Karpas-422 (cell line): ENCODE measurements at regions not wholly inside any gene's neighbourhood (a gene's known extent, or its start where the extent isn't known, plus 50 kb on each side); places are given as distances from the start of the nearest gene placed in this dataset.
"Not testable (repeated sequence)": the region's sequence is repeated elsewhere in the genome, so short reads cannot be mapped to it uniquely, and the experiment has no call there.

Source experiments
- DNase-seq: peaks from one replicate; pipeline ENCODE4 v3.0.0-alpha.2; 2015
- H2AFZ ChIP-seq: fragments of 200-600 bp; sonication (generic); 2 replicates; pipeline ENCODE4 v1.6.1; 2014; ENCODE audit warnings: antibody characterized with exemption, low read length, mixed read lengths
- H3K27ac ChIP-seq: fragments of 200-600 bp; sonication (generic); 2 replicates; pipeline ENCODE4 v1.5.1; 2014; ENCODE audit warnings: mild to moderate bottlenecking, low read length, moderate library complexity
- H3K27me3 ChIP-seq: fragments of 200-600 bp; sonication (generic); 2 replicates; pipeline ENCODE4 v1.6.1; 2014; ENCODE audit warnings: low read length, mixed read lengths
- H3K36me3 ChIP-seq: fragments of 200-600 bp; sonication (generic); 2 replicates; pipeline ENCODE4 v1.6.1; 2014; ENCODE audit warnings: low read length, mixed read lengths; ENCODE audit not compliant: insufficient read depth
- H3K4me1 ChIP-seq: fragments of 200-600 bp; sonication (generic); 2 replicates; pipeline ENCODE4 v1.6.1; 2014; ENCODE audit warnings: mild to moderate bottlenecking, low read length, mixed read lengths
- H3K4me2 ChIP-seq: fragments of 200-600 bp; sonication (generic); 2 replicates; pipeline ENCODE4 v1.6.1; 2014; ENCODE audit warnings: low read length, low read depth, mild to moderate bottlenecking; ENCODE audit not compliant: poor library complexity, severe bottlenecking
- H3K4me3 ChIP-seq: fragments of 200-600 bp; sonication (generic); 2 replicates; pipeline ENCODE4 v1.5.1; 2014; ENCODE audit warnings: mild to moderate bottlenecking, antibody characterized with exemption, low read length, mixed read lengths
- H3K79me2 ChIP-seq: fragments of 200-600 bp; sonication (generic); 2 replicates; pipeline ENCODE4 v1.6.1; 2014; ENCODE audit warnings: mild to moderate bottlenecking, low read length, mixed read lengths
- H3K9ac ChIP-seq: fragments of 200-600 bp; sonication (generic); 2 replicates; pipeline ENCODE4 v1.6.0; 2014; ENCODE audit warnings: low read length
- H3K9me2 ChIP-seq: fragments of 200-600 bp; sonication (generic), shearing (Covaris generic); replicated peaks from 2 replicates; pipeline ENCODE4 v1.6.0; 2014; ENCODE audit warnings: mild to moderate bottlenecking, low read length, moderate library complexity; ENCODE audit not compliant: insufficient read depth
- H3K9me3 ChIP-seq: fragments of 300-700, 200-600 bp; sonication (generic); 2 replicates; pipeline ENCODE4 v1.6.1; 2014; ENCODE audit warnings: low read length, mixed read lengths
- H4K20me1 ChIP-seq: fragments of 200-600 bp; sonication (generic); 2 replicates; pipeline ENCODE4 v1.6.1; 2014; ENCODE audit warnings: mild to moderate bottlenecking, antibody characterized with exemption, low read length, low read depth; ENCODE audit not compliant: insufficient read depth

- Histone ChIP-seq H3K79me2 (no peaks in the 10 kb centered on the region), H3K4me2 (no peak overlapping the region)
These were observed 455.3 kb upstream of the TUSC1 start for GRCh38 chr9:26133537-26133936.

GRCh38 chr9:26132746-26133312, 454.6 kb upstream of the TUSC1 start:
- H3K4me3 ChIP-seq, result no peak overlapping the region

More at GRCh38 chr9:26133537-26133936, 455.3 kb upstream of the TUSC1 start:
- Histone ChIP-seq H3K4me3 (no peak overlapping the region), H3K36me3 (no peaks in the 10 kb centered on the region), H4K20me1 (no peaks in the 10 kb centered on the region), H3K27me3 (no peaks in the 10 kb centered on the region), H3K9ac (no peak overlapping the region), H2AFZ (no peak overlapping the region), H3K4me1 (peaks cover 29% of the 10 kb centered on the region), H3K9me3 (no peaks in the 10 kb centered on the region), H3K9me2 (no peaks in the 10 kb centered on the region), H3K27ac (no peak overlapping the region)
- no peak for DNase-seq

GRCh38 chr9:26131886-26132285, 453.6 kb upstream of the TUSC1 start:
- Histone ChIP-seq H3K4me2 (no peak overlapping the region), H3K9me2 (no peaks in the 10 kb centered on the region), H3K27ac (no peak overlapping the region), H3K4me3 (no peak overlapping the region), H3K79me2 (no peaks in the 10 kb centered on the region), H3K9ac (no peak overlapping the region), H3K4me1 (peaks cover 33% of the 10 kb centered on the region), H3K36me3 (no peaks in the 10 kb centered on the region), H2AFZ (no peak overlapping the region), H3K9me3 (no peaks in the 10 kb centered on the region), H4K20me1 (no peaks in the 10 kb centered on the region), H3K27me3 (no peaks in the 10 kb centered on the region)
- DNase-seq, result no peak

More at GRCh38 chr9:26132746-26133312, 454.6 kb upstream of the TUSC1 start:
- no peak overlapping the region for H3K4me2 ChIP-seq
- peak; percentile 46 for DNase-seq
- H3K9ac ChIP-seq, result no peak overlapping the region
- H4K20me1 ChIP-seq, result no peaks in the 10 kb centered on the region
- H3K27me3 ChIP-seq, result no peaks in the 10 kb centered on the region
- H2AFZ ChIP-seq, result peak overlapping the region; percentile 77; the same call in 1 of the 2 replicates
- no peaks in the 10 kb centered on the region for H3K9me2 ChIP-seq
- H3K79me2 ChIP-seq, result no peaks in the 10 kb centered on the region
- H3K4me1 ChIP-seq, result peaks cover 33% of the 10 kb centered on the region
- H3K9me3 ChIP-seq, result no peaks in the 10 kb centered on the region
- no peaks in the 10 kb centered on the region for H3K36me3 ChIP-seq
- no peak overlapping the region for H3K27ac ChIP-seq

GRCh38 chr9:26129217-26129616, 451.0 kb upstream of the TUSC1 start:
- Histone ChIP-seq H3K4me3 (peak overlapping the region; percentile 8; the same call in 1 of the 2 replicates), H3K9me3 (no peaks in the 10 kb centered on the region), H2AFZ (peak overlapping the region; percentile 72; the same call in 1 of the 2 replicates), H3K27me3 (no peaks in the 10 kb centered on the region), H3K9me2 (no peaks in the 10 kb centered on the region), H3K27ac (peak overlapping the region; percentile 20; the same call in 1 of the 2 replicates), H4K20me1 (no peaks in the 10 kb centered on the region), H3K36me3 (no peaks in the 10 kb centered on the region), H3K9ac (no peak overlapping the region), H3K4me1 (peaks cover 33% of the 10 kb centered on the region), H3K79me2 (no peaks in the 10 kb centered on the region), H3K4me2 (peak overlapping the region; percentile 45)
- peak; percentile 75 for DNase-seq

GRCh38 chr9:26125693-26126092, 447.4 kb upstream of the TUSC1 start:
- Histone ChIP-seq H3K9me3 (no peaks in the 10 kb centered on the region), H2AFZ (no peak overlapping the region), H3K4me1 (peaks cover 22% of the 10 kb centered on the region), H3K9me2 (no peaks in the 10 kb centered on the region), H3K4me2 (no peak overlapping the region), H3K9ac (no peak overlapping the region), H4K20me1 (no peaks in the 10 kb centered on the region), H3K79me2 (no peaks in the 10 kb centered on the region), H3K4me3 (no peak overlapping the region), H3K27me3 (no peaks in the 10 kb centered on the region), H3K36me3 (no peaks in the 10 kb centered on the region), H3K27ac (no peak overlapping the region)
- no peak for DNase-seq

GRCh38 chr9:26116085-26116484, 437.8 kb upstream of the TUSC1 start:
- not testable (repeated sequence) for H3K9me3 ChIP-seq, H3K9me2 ChIP-seq, H3K27me3 ChIP-seq, H3K36me3 ChIP-seq, H3K4me2 ChIP-seq, H3K4me3 ChIP-seq, H3K79me2 ChIP-seq, H2AFZ ChIP-seq, DNase-seq, H3K4me1 ChIP-seq, H3K27ac ChIP-seq, H3K9ac ChIP-seq, H4K20me1 ChIP-seq

- H3K36me3 ChIP-seq, result no peaks in the 10 kb centered on the region
- no peak for DNase-seq
- no peaks in the 10 kb centered on the region for H3K27me3 ChIP-seq
- H3K9me2 ChIP-seq, result no peaks in the 10 kb centered on the region
- H3K9me3 ChIP-seq, result no peaks in the 10 kb centered on the region
- H3K27ac ChIP-seq, result no peak overlapping the region
- H2AFZ ChIP-seq, result no peak overlapping the region
- H4K20me1 ChIP-seq, result no peaks in the 10 kb centered on the region
- H3K9ac ChIP-seq, result no peak overlapping the region
- H3K4me1 ChIP-seq, result no peaks in the 10 kb centered on the region
- H3K79me2 ChIP-seq, result no peaks in the 10 kb centered on the region
- H3K4me3 ChIP-seq, result no peak overlapping the region
- no peak overlapping the region for H3K4me2 ChIP-seq
These were observed 434.5 kb upstream of the TUSC1 start for GRCh38 chr9:26112724-26113123.

- Histone ChIP-seq H3K79me2 (no peaks in the 10 kb centered on the region), H3K9ac (no peak overlapping the region), H3K4me3 (no peak overlapping the region), H3K27me3 (no peaks in the 10 kb centered on the region), H3K9me3 (no peaks in the 10 kb centered on the region), H4K20me1 (no peaks in the 10 kb centered on the region), H3K4me2 (no peak overlapping the region), H2AFZ (no peak overlapping the region), H3K27ac (no peak overlapping the region), H3K9me2 (no peaks in the 10 kb centered on the region), H3K36me3 (no peaks in the 10 kb centered on the region), H3K4me1 (no peaks in the 10 kb centered on the region)
- no peak for DNase-seq
These were observed 408.2 kb upstream of the TUSC1 start for GRCh38 chr9:26086396-26086795.
